H1 (cell line): ENCODE measurements at regions not wholly inside any gene's neighbourhood (a gene's known extent, or its start where the extent isn't known, plus 50 kb on each side); places are given as distances from the start of the nearest gene placed in this dataset.

Experiments used
- CTCF ChIA-PET: fragments of 300-600 bp; sonication (Branson Sonifier 250); formaldehyde crosslinking; loops from one replicate; lab custom pipeline; 2021; ENCODE audit not compliant: partially characterized antibody; lab: Charles Lee
- POLR2A ChIA-PET: fragments of 300-600 bp; sonication (Branson Sonifier 250); formaldehyde crosslinking; loops from one replicate; lab custom pipeline; 2021; ENCODE audit warnings: inconsistent platforms; ENCODE audit not compliant: partially characterized antibody; lab: Charles Lee
- DNase-seq, 2 experiments: peaks; one replicate each; pipeline versions ENCODE4 v3.0.0 to v3.0.0-alpha.2; 2010 to 2022; ENCODE audit warnings: low spot score in 2 of 2, low read depth in 1 of 2, mixed read lengths in 1 of 2
- FAIRE-seq: peaks from 2 replicates; lab custom pipeline; 2011; peaks lifted over from hg19 to GRCh38; lab: Jason Lieb, UNC
- H2AFZ ChIP-seq: 2 replicates; pipeline ENCODE4 v1.8.1; 2012; ENCODE audit warnings: low read length, inconsistent platforms
- H2AK5ac ChIP-seq: 2 replicates; pipeline ENCODE4 v1.6.1; 2013; ENCODE audit warnings: low read depth, low read length
- H2BK120ac ChIP-seq: replicated peaks from 2 replicates; pipeline ENCODE3; 2013; ENCODE audit warnings: low read depth, low read length, inconsistent platforms
- H2BK12ac ChIP-seq: 2 replicates; pipeline ENCODE4 v1.6.1; 2013; ENCODE audit warnings: low read depth, low read length
- H2BK15ac ChIP-seq: 2 replicates; pipeline ENCODE4 v1.6.1; 2013; ENCODE audit warnings: low read length
- H2BK20ac ChIP-seq: 2 replicates; pipeline ENCODE4 v1.6.1; 2013; ENCODE audit warnings: low read length
- H2BK5ac ChIP-seq: 2 replicates; pipeline ENCODE4 v1.6.1; 2013; ENCODE audit warnings: low read depth, low read length
- H3K14ac ChIP-seq: 2 replicates; pipeline ENCODE4 v1.6.1; 2013; ENCODE audit warnings: inconsistent platforms; ENCODE audit not compliant: insufficient read length
- H3K18ac ChIP-seq: 2 replicates; pipeline ENCODE4 v1.6.1; 2013; ENCODE audit warnings: low read length; ENCODE audit errors: extremely low read depth
- H3K23ac ChIP-seq: 2 replicates; pipeline ENCODE4 v1.6.1; 2013; ENCODE audit warnings: inconsistent platforms; ENCODE audit not compliant: insufficient read length
- H3K23me2 ChIP-seq: 2 replicates; pipeline ENCODE4 v1.6.1; 2013; ENCODE audit warnings: low read depth, low read length
- H3K27ac ChIP-seq: 2 replicates; pipeline ENCODE4 v1.6.1; 2011; ENCODE audit warnings: low read depth, low read length, inconsistent platforms
- H3K27me3 ChIP-seq, 4 experiments: replicated peaks in 1 of 4; 1 replicate in 1 of 4; 2 replicates in 3 of 4; pipeline versions ENCODE4 v1.6.1 to v1.8.1; 2011 to 2013; ENCODE audit warnings: low read length in 3 of 4, mild to moderate bottlenecking in 3 of 4, inconsistent platforms in 2 of 4, mixed read lengths in 2 of 4, moderate library complexity in 1 of 4; ENCODE audit not compliant: control insufficient read depth in 3 of 4, insufficient read depth in 3 of 4; ENCODE audit errors: extremely low read depth in 1 of 4
- H3K36me3 ChIP-seq, 4 experiments: 2 replicates each; pipeline versions ENCODE4 v1.6.1 to v1.8.1; 2011 to 2013; ENCODE audit warnings: mild to moderate bottlenecking in 4 of 4, low read length in 3 of 4, moderate library complexity in 2 of 4, control low read depth in 1 of 4, inconsistent platforms in 1 of 4; ENCODE audit not compliant: insufficient read depth in 4 of 4, control insufficient read depth in 2 of 4
- H3K4ac ChIP-seq: replicated peaks from 2 replicates; pipeline ENCODE3; 2013; ENCODE audit warnings: low read length, low read depth, mixed read lengths, inconsistent platforms; ENCODE audit not compliant: insufficient read length
- H3K4me1 ChIP-seq, 4 experiments: replicated peaks in 1 of 4; 1 replicate in 1 of 4; 2 replicates in 3 of 4; pipeline versions ENCODE4 v1.6.1 to v1.8.1; 2011 to 2013; ENCODE audit warnings: low read length in 3 of 4, inconsistent platforms in 2 of 4, mixed read lengths in 1 of 4; ENCODE audit not compliant: insufficient read depth in 4 of 4, control insufficient read depth in 3 of 4
- H3K4me2 ChIP-seq, 2 experiments: 2 replicates each; pipeline versions ENCODE4 v1.6.1 to v1.8.1; 2011 to 2013; ENCODE audit warnings: low read depth in 2 of 2, low read length in 2 of 2, control low read depth in 1 of 2, inconsistent platforms in 1 of 2, mild to moderate bottlenecking in 1 of 2; ENCODE audit not compliant: insufficient read depth in 1 of 2
- H3K4me3 ChIP-seq, 4 experiments: fragments of 200-600, 300-600 bp in 1 of 4; sonication (generic), shearing (Covaris generic), sonication (Bioruptor Twin) in 1 of 4; 2 replicates each; pipeline versions ENCODE4 v1.5.1 to v1.8.1; 2011 to 2016; ENCODE audit warnings: low read length in 4 of 4, low read depth in 3 of 4, control low read depth in 2 of 4, inconsistent platforms in 2 of 4, mild to moderate bottlenecking in 2 of 4, mixed read lengths in 1 of 4, moderate library complexity in 1 of 4; ENCODE audit not compliant: insufficient read depth in 2 of 4; ENCODE audit errors: extremely low read depth in 1 of 4
- H3K56ac ChIP-seq: replicated peaks from 2 replicates; pipeline ENCODE3; 2013; ENCODE audit warnings: low read depth, mild to moderate bottlenecking, mixed read lengths, low read length, inconsistent platforms; ENCODE audit not compliant: insufficient read length
- H3K79me1 ChIP-seq: 2 replicates; pipeline ENCODE4 v1.6.1; 2013; ENCODE audit warnings: low read depth, low read length, control low read depth
- H3K79me2 ChIP-seq, 2 experiments: 2 replicates each; pipeline versions ENCODE4 v1.6.1 to v1.8.1; 2012 to 2013; ENCODE audit warnings: low read length in 2 of 2, mild to moderate bottlenecking in 2 of 2, inconsistent platforms in 1 of 2; ENCODE audit not compliant: insufficient read depth in 2 of 2, control insufficient read depth in 1 of 2
- H3K9ac ChIP-seq, 4 experiments: replicated peaks in 1 of 4; 1 replicate in 1 of 4; 2 replicates in 3 of 4; pipeline versions ENCODE4 v1.6.1 to v1.8.1; 2011 to 2013; ENCODE audit warnings: low read depth in 3 of 4, low read length in 3 of 4, control low read depth in 2 of 4, mild to moderate bottlenecking in 2 of 4, moderate library complexity in 2 of 4, inconsistent platforms in 1 of 4; ENCODE audit errors: extremely low read depth in 1 of 4
- H3K9me3 ChIP-seq, 2 experiments: 2 replicates each; pipeline versions ENCODE4 v1.6.1 to v1.8.1; 2012 to 2013; ENCODE audit warnings: mild to moderate bottlenecking in 2 of 2, moderate library complexity in 2 of 2, control low read depth in 1 of 2, inconsistent platforms in 1 of 2, low read depth in 1 of 2, low read length in 1 of 2, mixed read lengths in 1 of 2; ENCODE audit not compliant: insufficient read depth in 2 of 2
- H4K20me1 ChIP-seq, 2 experiments: replicated peaks in 1 of 2; 2 replicates each; pipeline versions ENCODE3 to v1.8.1; 2011 to 2013; ENCODE audit warnings: inconsistent platforms in 2 of 2, low read length in 2 of 2, mild to moderate bottlenecking in 1 of 2; ENCODE audit not compliant: insufficient read depth in 2 of 2, control insufficient read depth in 1 of 2
- H4K5ac ChIP-seq: 2 replicates; pipeline ENCODE4 v1.6.1; 2013; ENCODE audit warnings: low read length, low read depth, mixed read lengths, inconsistent platforms; ENCODE audit not compliant: insufficient read length
- H4K8ac ChIP-seq: 2 replicates; pipeline ENCODE4 v1.8.0; 2013; ENCODE audit warnings: mild to moderate bottlenecking, moderate library complexity, low read length, inconsistent platforms; ENCODE audit not compliant: insufficient read depth; ENCODE audit errors: extremely low read depth
- H4K91ac ChIP-seq: replicated peaks from 2 replicates; pipeline ENCODE3; 2013; ENCODE audit warnings: low read length, mixed read lengths, inconsistent platforms; ENCODE audit not compliant: insufficient read length
- RFX5 ChIP-seq: IDR thresholded peaks from 2 replicates; pipeline ENCODE4 v1.6.1; 2011; ENCODE audit warnings: low read depth, low read length, improper control_type of control experiment, borderline replicate concordance
- WGBS, 2 experiments: shearing (Covaris generic) in 1 of 2; methylation state at CpG; one replicate each; pipeline versions ENCODE4 v1.1.6 to v1.1.7; 2013 to 2015; ENCODE audit warnings: low lambda C conversion rate in 2 of 2, mixed read lengths in 2 of 2, inconsistent platforms in 1 of 2, low coverage in 1 of 2, missing lambda C conversion rate in 1 of 2; ENCODE audit not compliant: insufficient replicate concordance in 2 of 2, insufficient coverage in 1 of 2, insufficient read length in 1 of 2; ENCODE audit errors: extremely low coverage in 1 of 2, missing lambda C conversion rate in 1 of 2; 5-methylcytosine and 5-hydroxymethylcytosine counted together

- Histone ChIP-seq H3K9ac (no peak overlapping the region), H2BK120ac (no peak overlapping the region), H4K5ac (no peak overlapping the region), H2AFZ (no peak overlapping the region), H2BK15ac (no peak overlapping the region), H4K8ac (no peak overlapping the region), H3K4me1 (0 out of 7 replicates have a peak, but pooled peaks cover 0 to 2% (median 0%) of the 10 kb centered on the region in 4 experiments), H3K23me2 (peaks cover 1% of the 10 kb centered on the region; the same call in 1 of the 2 replicates), H3K27me3 (no peaks in the 10 kb centered on the region), H3K4me2 (no peak overlapping the region), H3K23ac (no peak overlapping the region), H4K91ac (no peak overlapping the region), H3K27ac (no peak overlapping the region), H3K14ac (no peak overlapping the region), H2AK5ac (no peak overlapping the region), H4K20me1 (no peaks in the 10 kb centered on the region), H3K56ac (no peak overlapping the region), H2BK5ac (no peak overlapping the region), H2BK20ac (no peak overlapping the region), H3K79me1 (no peaks in the 10 kb centered on the region), H3K4ac (no peak overlapping the region), H3K18ac (no peak overlapping the region), H2BK12ac (no peak overlapping the region), H3K36me3 (no peaks in the 10 kb centered on the region), H3K9me3 (no peaks in the 10 kb centered on the region), H3K79me2 (no peaks in the 10 kb centered on the region), H3K4me3 (no peak overlapping the region)
- POLR2A ChIA-PET, result no interaction called here
- 90% methylated on average over 2 of the region's 2 CpGs; no CpG with 5 or more reads in 1 of the 2 experiments for WGBS, 2 experiments
- FAIRE-seq (no peak), DNase-seq (no peak)
- CTCF ChIA-PET, result no interaction called here
- TF ChIP-seq RFX5, result no peak
Observed at GRCh38 chr1:65625528-65625927, 167.2 kb upstream of the PDE4B start.
